COLO668 (cell line): ENCODE measurements at regions not wholly inside any gene's neighbourhood (a gene's known extent, or its start where the extent isn't known, plus 50 kb on each side); places are given as distances from the start of the nearest gene placed in this dataset.
A peak's percentile ranks its signal among the peaks of the same experiment; 100 is the strongest.
"Not testable (repeated sequence)": the region's sequence is repeated elsewhere in the genome, so short reads cannot be mapped to it uniquely, and the experiment has no call there.

Experiments
- DNase-seq: peaks from one replicate; lab custom pipeline; 2025; ENCODE audit not compliant: unreplicated experiment; lab: John Stamatoyannopoulos, UW

- DNase-seq = no peak
Measured at GRCh38 chr7:131649003-131649541, 92.6 kb upstream of the PODXL start.

- DNase-seq = no peak
Measured at GRCh38 chr7:131648491-131648890, 92.1 kb upstream of the PODXL start.

GRCh38 chr7:131646203-131646602, 89.8 kb upstream of the PODXL start:
- DNase-seq = no peak

- DNase-seq = no peak
Measured at GRCh38 chr7:131642429-131642828, 86.0 kb upstream of the PODXL start.

- DNase-seq = no peak
Measured at GRCh38 chr7:131640686-131641085, 84.3 kb upstream of the PODXL start.

GRCh38 chr7:131638641-131639430, 82.4 kb upstream of the PODXL start:
- peak; percentile 37 for DNase-seq

- no peak for DNase-seq
Measured at GRCh38 chr7:131637859-131638258, 81.4 kb upstream of the PODXL start.

GRCh38 chr7:131636092-131636491, 79.7 kb upstream of the PODXL start:
- DNase-seq = no peak

GRCh38 chr7:131634197-131634596, 77.8 kb upstream of the PODXL start:
- not testable (repeated sequence) for DNase-seq

- no peak for DNase-seq
Measured at GRCh38 chr7:131633342-131633843, 77.0 kb upstream of the PODXL start.

GRCh38 chr7:131630427-131630826, 74.0 kb upstream of the PODXL start:
- DNase-seq = no peak

- no peak for DNase-seq
Measured at GRCh38 chr7:131629217-131629882, 72.9 kb upstream of the PODXL start.

- no peak for DNase-seq
Measured at GRCh38 chr7:131628634-131629033, 72.2 kb upstream of the PODXL start.

- DNase-seq = peak; percentile 83
Measured at GRCh38 chr7:131627735-131628190, 71.3 kb upstream of the PODXL start.

- DNase-seq = no peak
Measured at GRCh38 chr7:131626643-131627042, 70.2 kb upstream of the PODXL start.

- DNase-seq = no peak
Measured at GRCh38 chr7:131625817-131626372, 69.5 kb upstream of the PODXL start.

GRCh38 chr7:131625345-131625744, 68.9 kb upstream of the PODXL start:
- DNase-seq = not testable (repeated sequence)

- DNase-seq = no peak
Measured at GRCh38 chr7:131624536-131624935, 68.1 kb upstream of the PODXL start.

GRCh38 chr7:131623154-131623553, 66.7 kb upstream of the PODXL start:
- peak; percentile 24 for DNase-seq

GRCh38 chr7:131621652-131622051, 65.2 kb upstream of the PODXL start:
- no peak for DNase-seq
